ENCODE measurements at regions not wholly inside any gene's neighbourhood (a gene's known extent, or its start where the extent isn't known, plus 50 kb on each side); places are given as distances from the start of the nearest gene placed in this dataset.
"Not testable (repeated sequence)": the region's sequence is repeated elsewhere in the genome, so short reads cannot be mapped to it uniquely, and the experiment has no call there.

GRCh38 chr17:15802917-15803316 is 70.8 kb downstream of the TBC1D26 start:
- DNase-seq (ENCODE audit: low read depth, low spot score); H3K27ac ChIP-seq: not testable (repeated sequence)

- not testable (repeated sequence) for H3K27ac ChIP-seq; DNase-seq (ENCODE audit: low read depth, low spot score)
Observed at GRCh38 chr17:15806825-15807224, 74.7 kb downstream of the TBC1D26 start.

- not testable (repeated sequence) for H3K27ac ChIP-seq; DNase-seq (ENCODE audit: low read depth, low spot score)
Observed at GRCh38 chr17:15813388-15813787, 81.3 kb downstream of the TBC1D26 start.

- not testable (repeated sequence) for H3K27ac ChIP-seq; DNase-seq (ENCODE audit: low read depth, low spot score)
Observed at GRCh38 chr17:15814003-15814402, 81.9 kb downstream of the TBC1D26 start.

GRCh38 chr17:15817861-15818260 is 85.8 kb downstream of the TBC1D26 start:
- not testable (repeated sequence) for DNase-seq (ENCODE audit: low read depth, low spot score); H3K27ac ChIP-seq

- H3K27ac ChIP-seq; DNase-seq (ENCODE audit: low read depth, low spot score): not testable (repeated sequence)
Observed at GRCh38 chr17:15822280-15822679, 90.2 kb downstream of the TBC1D26 start.

- H3K27ac ChIP-seq; DNase-seq (ENCODE audit: low read depth, low spot score): not testable (repeated sequence)
Observed at GRCh38 chr17:15828727-15829314, 96.7 kb downstream of the TBC1D26 start.

GRCh38 chr17:15830221-15830620 is 98.1 kb downstream of the TBC1D26 start:
- not testable (repeated sequence) for H3K27ac ChIP-seq

GRCh38 chr17:15831182-15831581 is 99.1 kb downstream of the TBC1D26 start:
- not testable (repeated sequence) for DNase-seq (ENCODE audit: low read depth, low spot score); H3K27ac ChIP-seq

More at GRCh38 chr17:15830221-15830620, 98.1 kb downstream of the TBC1D26 start:
- DNase-seq (ENCODE audit: low read depth, low spot score), result not testable (repeated sequence)

- not testable (repeated sequence) for DNase-seq (ENCODE audit: low read depth, low spot score); H3K27ac ChIP-seq
Observed at GRCh38 chr17:15832921-15833480, 100.9 kb downstream of the TBC1D26 start.

- DNase-seq (ENCODE audit: low read depth, low spot score); H3K27ac ChIP-seq: not testable (repeated sequence)
Observed at GRCh38 chr17:15833890-15834289, 101.8 kb downstream of the TBC1D26 start.

- H3K27ac ChIP-seq; DNase-seq (ENCODE audit: low read depth, low spot score): not testable (repeated sequence)
Observed at GRCh38 chr17:15835481-15835880, 103.4 kb downstream of the TBC1D26 start.

- DNase-seq (ENCODE audit: low read depth, low spot score); H3K27ac ChIP-seq: not testable (repeated sequence)
Observed at GRCh38 chr17:15836249-15836982, 104.3 kb downstream of the TBC1D26 start.

GRCh38 chr17:15836991-15837390 is 104.9 kb downstream of the TBC1D26 start:
- not testable (repeated sequence) for H3K27ac ChIP-seq; DNase-seq (ENCODE audit: low read depth, low spot score)

- H3K27ac ChIP-seq; DNase-seq (ENCODE audit: low read depth, low spot score): not testable (repeated sequence)
Observed at GRCh38 chr17:15847447-15848229, 97.3 kb upstream of the ADORA2B start.

GRCh38 chr17:15849054-15849453 is 95.9 kb upstream of the ADORA2B start:
- not testable (repeated sequence) for H3K27ac ChIP-seq
- peak; percentile 40 for DNase-seq (ENCODE audit: low read depth, low spot score)

- DNase-seq (ENCODE audit: low read depth, low spot score), result not testable (repeated sequence)
Observed at GRCh38 chr17:15850071-15850470, 94.9 kb upstream of the ADORA2B start.

GRCh38 chr17:15850687-15851086 is 94.2 kb upstream of the ADORA2B start:
- H3K27ac ChIP-seq, result peak overlapping the region; percentile 25
- DNase-seq (ENCODE audit: low read depth, low spot score), result peak; percentile 29

More at GRCh38 chr17:15850071-15850470, 94.9 kb upstream of the ADORA2B start:
- H3K27ac ChIP-seq, result peak overlapping the region; percentile 25

- DNase-seq (ENCODE audit: low read depth, low spot score); H3K27ac ChIP-seq: not testable (repeated sequence)
Observed at GRCh38 chr17:15852863-15853262, 92.1 kb upstream of the ADORA2B start.

- H3K27ac ChIP-seq; DNase-seq (ENCODE audit: low read depth, low spot score): not testable (repeated sequence)
Observed at GRCh38 chr17:15856191-15856590, 88.7 kb upstream of the ADORA2B start.
